22Rv1 (cell line): ENCODE measurements at regions not wholly inside any gene's neighbourhood (a gene's known extent, or its start where the extent isn't known, plus 50 kb on each side); places are given as distances from the start of the nearest gene placed in this dataset.

Experiments used
- H3K27ac ChIP-seq: fragments of 450-650 bp; 2 replicates; pipeline ENCODE4 v1.5.1; 2017
- CTCF ChIP-seq: fragments of 450-650 bp; IDR thresholded peaks from 2 replicates; pipeline ENCODE4 v1.5.1; 2017; ENCODE audit warnings: mild to moderate bottlenecking
- ZFX ChIP-seq: fragments of 450-650 bp; IDR thresholded peaks from 2 replicates; pipeline ENCODE4 v1.6.1; 2017; ENCODE audit warnings: antibody characterized with exemption, borderline replicate concordance

- TF ChIP-seq ZFX (no peak), CTCF (no peak)
- H3K27ac ChIP-seq: no peak overlapping the region
Observed at GRCh38 chr13:90984756-90985155, 362.7 kb upstream of the MIR17HG start.

- H3K27ac ChIP-seq: no peak overlapping the region
- TF ChIP-seq ZFX (no peak), CTCF (no peak)
Observed at GRCh38 chr13:90995001-90995400, 352.5 kb upstream of the MIR17HG start.

- TF ChIP-seq CTCF (no peak), ZFX (no peak)
- no peak overlapping the region for H3K27ac ChIP-seq
Observed at GRCh38 chr13:90995614-90996013, 351.9 kb upstream of the MIR17HG start.

GRCh38 chr13:90997951-90998350 lies 349.5 kb upstream of the MIR17HG start:
- TF ChIP-seq CTCF: no peak
- TF ChIP-seq ZFX: no peak
- no peak overlapping the region for H3K27ac ChIP-seq

GRCh38 chr13:90999401-90999800 lies 348.1 kb upstream of the MIR17HG start:
- TF ChIP-seq ZFX (no peak), CTCF (no peak)
- no peak overlapping the region for H3K27ac ChIP-seq

- TF ChIP-seq CTCF (no peak), ZFX (no peak)
- H3K27ac ChIP-seq: no peak overlapping the region
Observed at GRCh38 chr13:91001371-91001770, 346.1 kb upstream of the MIR17HG start.

- no peak overlapping the region for H3K27ac ChIP-seq
- TF ChIP-seq ZFX: no peak
Observed at GRCh38 chr13:91014696-91015095, 332.8 kb upstream of the MIR17HG start.

- TF ChIP-seq CTCF (peak; percentile 92), ZFX (no peak)
- H3K27ac ChIP-seq: peak overlapping the region; percentile 9; the same call in 1 of the 2 replicates
Observed at GRCh38 chr13:91017031-91017668, 330.3 kb upstream of the MIR17HG start.
